ENCODE measurements at regions not wholly inside any gene's neighbourhood (a gene's known extent, or its start where the extent isn't known, plus 50 kb on each side); places are given as distances from the start of the nearest gene placed in this dataset.
A peak's percentile ranks its signal among the peaks of the same experiment; 100 is the strongest.

GRCh38 chr2:81545626-81546025, 1241.1 kb upstream of the LRRTM1 start:
- Mint-ChIP-seq H3K9me3 (no peaks in the 10 kb centered on the region), H3K4me3 (no peak overlapping the region), H3K4me1 (no peaks in the 10 kb centered on the region), H3K27me3 (no peaks in the 10 kb centered on the region), H3K36me3 (no peaks in the 10 kb centered on the region), H3K27ac (no peak overlapping the region)
- no peak for ATAC-seq (ENCODE audit: low read depth)
- DNase-seq = no peak
- POLR2A ChIA-PET = no interaction called here

- POLR2A ChIA-PET = no interaction called here
- no peak overlapping the region for H3K4me3 Mint-ChIP-seq
- no peak overlapping the region for H3K27ac Mint-ChIP-seq
- no peak for ATAC-seq (ENCODE audit: low read depth)
- H3K27me3 Mint-ChIP-seq = no peaks in the 10 kb centered on the region
- H3K36me3 Mint-ChIP-seq = no peaks in the 10 kb centered on the region
- no peaks in the 10 kb centered on the region for H3K4me1 Mint-ChIP-seq
- no peaks in the 10 kb centered on the region for H3K9me3 Mint-ChIP-seq
- no peak for DNase-seq
Observed at GRCh38 chr2:81542119-81542518, 1237.6 kb upstream of the LRRTM1 start.

- no peaks in the 10 kb centered on the region for H3K27me3 Mint-ChIP-seq
- H3K27ac Mint-ChIP-seq = no peak overlapping the region
- no peak for ATAC-seq (ENCODE audit: low read depth)
- H3K4me3 Mint-ChIP-seq = no peak overlapping the region
- H3K36me3 Mint-ChIP-seq = no peaks in the 10 kb centered on the region
- POLR2A ChIA-PET = no interaction called here
- no peaks in the 10 kb centered on the region for H3K4me1 Mint-ChIP-seq
- H3K9me3 Mint-ChIP-seq = peaks cover 12% of the 10 kb centered on the region
- DNase-seq = no peak
Observed at GRCh38 chr2:81529944-81530343, 1225.4 kb upstream of the LRRTM1 start.

- no peaks in the 10 kb centered on the region for H3K36me3 Mint-ChIP-seq
- DNase-seq (no peak), ATAC-seq (ENCODE audit: low read depth) (no peak)
- H3K27ac Mint-ChIP-seq = no peak overlapping the region
- POLR2A ChIA-PET = no interaction called here
- peaks cover 12% of the 10 kb centered on the region for H3K9me3 Mint-ChIP-seq
- H3K4me3 Mint-ChIP-seq = no peak overlapping the region
- no peaks in the 10 kb centered on the region for H3K4me1 Mint-ChIP-seq
- H3K27me3 Mint-ChIP-seq = no peaks in the 10 kb centered on the region
Observed at GRCh38 chr2:81528852-81529480, 1224.4 kb upstream of the LRRTM1 start.

GRCh38 chr2:81523344-81523743, 1218.8 kb upstream of the LRRTM1 start:
- POLR2A ChIA-PET = no interaction called here
- H3K27ac Mint-ChIP-seq = no peak overlapping the region
- H3K4me3 Mint-ChIP-seq = no peak overlapping the region
- no peak for ATAC-seq (ENCODE audit: low read depth)
- no peak for DNase-seq
- H3K9me3 Mint-ChIP-seq = peaks cover 7% of the 10 kb centered on the region
- no peaks in the 10 kb centered on the region for H3K4me1 Mint-ChIP-seq
- no peaks in the 10 kb centered on the region for H3K27me3 Mint-ChIP-seq
- no peaks in the 10 kb centered on the region for H3K36me3 Mint-ChIP-seq

GRCh38 chr2:81513328-81513727, 1208.8 kb upstream of the LRRTM1 start:
- POLR2A ChIA-PET = no interaction called here
- Mint-ChIP-seq H3K27me3 (no peaks in the 10 kb centered on the region), H3K27ac (no peak overlapping the region), H3K36me3 (no peaks in the 10 kb centered on the region), H3K4me1 (no peaks in the 10 kb centered on the region), H3K4me3 (no peak overlapping the region), H3K9me3 (peaks cover 5% of the 10 kb centered on the region)
- ATAC-seq (ENCODE audit: low read depth) (no peak), DNase-seq (no peak)

- Mint-ChIP-seq H3K9me3 (peaks cover 7% of the 10 kb centered on the region), H3K27me3 (no peaks in the 10 kb centered on the region), H3K4me3 (no peak overlapping the region), H3K36me3 (no peaks in the 10 kb centered on the region), H3K4me1 (no peaks in the 10 kb centered on the region), H3K27ac (no peak overlapping the region)
- no peak for DNase-seq
- POLR2A ChIA-PET = no interaction called here
- no peak for ATAC-seq (ENCODE audit: low read depth)
Observed at GRCh38 chr2:81505586-81505985, 1201.0 kb upstream of the LRRTM1 start.

GRCh38 chr2:81495556-81495955, 1191.0 kb upstream of the LRRTM1 start:
- Mint-ChIP-seq H3K4me3 (no peak overlapping the region), H3K27me3 (no peaks in the 10 kb centered on the region), H3K36me3 (no peaks in the 10 kb centered on the region), H3K27ac (no peak overlapping the region), H3K9me3 (peaks cover 9% of the 10 kb centered on the region), H3K4me1 (no peaks in the 10 kb centered on the region)
- ATAC-seq (ENCODE audit: low read depth) (no peak), DNase-seq (no peak)
- POLR2A ChIA-PET = no interaction called here

- Mint-ChIP-seq H3K4me3 (no peak overlapping the region), H3K4me1 (no peaks in the 10 kb centered on the region), H3K36me3 (no peaks in the 10 kb centered on the region), H3K9me3 (peaks cover 8% of the 10 kb centered on the region), H3K27ac (no peak overlapping the region), H3K27me3 (no peaks in the 10 kb centered on the region)
- DNase-seq (no peak), ATAC-seq (ENCODE audit: low read depth) (no peak)
- POLR2A ChIA-PET = no interaction called here
Observed at GRCh38 chr2:81483254-81483653, 1178.7 kb upstream of the LRRTM1 start.

- Mint-ChIP-seq H3K27ac (no peak overlapping the region), H3K4me1 (no peaks in the 10 kb centered on the region), H3K27me3 (no peaks in the 10 kb centered on the region), H3K4me3 (no peak overlapping the region), H3K9me3 (peaks cover 6% of the 10 kb centered on the region), H3K36me3 (no peaks in the 10 kb centered on the region)
- POLR2A ChIA-PET = no interaction called here
- ATAC-seq (ENCODE audit: low read depth) (no peak), DNase-seq (no peak)
Observed at GRCh38 chr2:81481994-81482368, 1177.4 kb upstream of the LRRTM1 start.

- H3K27ac Mint-ChIP-seq = no peak overlapping the region
- no peaks in the 10 kb centered on the region for H3K27me3 Mint-ChIP-seq
- no peaks in the 10 kb centered on the region for H3K4me1 Mint-ChIP-seq
- DNase-seq (no peak), ATAC-seq (ENCODE audit: low read depth) (no peak)
- POLR2A ChIA-PET = no interaction called here
- peaks cover 6% of the 10 kb centered on the region for H3K9me3 Mint-ChIP-seq
- no peaks in the 10 kb centered on the region for H3K36me3 Mint-ChIP-seq
- no peak overlapping the region for H3K4me3 Mint-ChIP-seq
Observed at GRCh38 chr2:81481242-81481993, 1176.9 kb upstream of the LRRTM1 start.

GRCh38 chr2:81467096-81467495, 1162.5 kb upstream of the LRRTM1 start:
- ATAC-seq (ENCODE audit: low read depth) (no peak), DNase-seq (peak; percentile 9)
- Mint-ChIP-seq H3K4me3 (no peak overlapping the region), H3K27ac (no peak overlapping the region), H3K27me3 (no peaks in the 10 kb centered on the region), H3K4me1 (no peaks in the 10 kb centered on the region), H3K36me3 (no peaks in the 10 kb centered on the region), H3K9me3 (peaks cover 4% of the 10 kb centered on the region)
- POLR2A ChIA-PET = no interaction called here

- Mint-ChIP-seq H3K9me3 (peaks cover 2% of the 10 kb centered on the region), H3K27me3 (no peaks in the 10 kb centered on the region), H3K4me1 (no peaks in the 10 kb centered on the region), H3K27ac (no peak overlapping the region), H3K4me3 (no peak overlapping the region), H3K36me3 (no peaks in the 10 kb centered on the region)
- DNase-seq = no peak
- no peak for ATAC-seq (ENCODE audit: low read depth)
- POLR2A ChIA-PET = no interaction called here
Observed at GRCh38 chr2:81462420-81462819, 1157.9 kb upstream of the LRRTM1 start.

GRCh38 chr2:81445176-81445575, 1140.6 kb upstream of the LRRTM1 start:
- Mint-ChIP-seq H3K36me3 (no peaks in the 10 kb centered on the region), H3K27ac (no peak overlapping the region), H3K4me3 (no peak overlapping the region), H3K4me1 (no peaks in the 10 kb centered on the region), H3K27me3 (no peaks in the 10 kb centered on the region), H3K9me3 (peaks cover 5% of the 10 kb centered on the region)
- POLR2A ChIA-PET = no interaction called here
- DNase-seq (no peak), ATAC-seq (ENCODE audit: low read depth) (no peak)

Measured in activated naive CD8-positive, alpha-beta T cell treated with anti-CD3 and anti-CD28 coated beads, Interleukin-2, amount 10 ng/mL, durations not matched to agents 7 days and 5 days (primary cell).